GM12878 (cell line): ENCODE measurements at regions not wholly inside any gene's neighbourhood (a gene's known extent, or its start where the extent isn't known, plus 50 kb on each side); places are given as distances from the start of the nearest gene placed in this dataset.

Source experiments
- ATAC-seq: fragments of 200-7000 bp; cut with Tn5 transposase; 3 replicates; pipeline ENCODE4 v1.9.1; 2020; ENCODE audit warnings: mild to moderate bottlenecking, moderate library complexity
- BruUV-seq: library from RNA; stranded (reverse); fragments of 400-500 nt; replicated peaks from 2 replicates; lab custom pipeline; 2021; lab: Mats Ljungman, UMichigan
- CTCF ChIA-PET: fragments of 300-600 bp; sonication (Branson Sonifier 250); formaldehyde crosslinking; extraction: SDS; loops from one replicate; lab custom pipeline; 2021; ENCODE audit warnings: inconsistent platforms; lab: Yijun Ruan, JAX
- POLR2A ChIA-PET: fragments of 350-600 bp; formaldehyde crosslinking; extraction: SDS; loops from one replicate; lab custom pipeline; 2021; ENCODE audit warnings: inconsistent platforms; lab: Charles Lee
- RAD21 ChIA-PET: fragments of 300-600 bp; sonication (Branson Sonifier 250); formaldehyde crosslinking; loops from one replicate; lab custom pipeline; 2023; ENCODE audit warnings: antibody characterized with exemption; ENCODE audit not compliant: unreplicated experiment; lab: Charles Lee
- SMC1A ChIA-PET: fragments of 300-600 bp; sonication (Branson Sonifier 250); formaldehyde crosslinking; loops from one replicate; lab custom pipeline; 2023; ENCODE audit not compliant: unreplicated experiment, uncharacterized antibody; lab: Charles Lee
- DNase-seq: peaks from one replicate; pipeline ENCODE4 v3.0.0-alpha.2; 2011; ENCODE audit warnings: low read depth, low spot score
- FAIRE-seq: peaks from 3 replicates; lab custom pipeline; 2011; peaks lifted over from hg19 to GRCh38; lab: Jason Lieb, UNC
- H2AFZ ChIP-seq: 2 replicates; pipeline ENCODE4 v1.6.0; 2011; ENCODE audit warnings: low read depth, low read length, control low read depth; ENCODE audit not compliant: control insufficient read depth
- H3K27ac ChIP-seq: 2 replicates; pipeline ENCODE4 v1.5.1; 2011; ENCODE audit warnings: control low read depth; ENCODE audit not compliant: control insufficient read depth, insufficient read depth
- H3K27me3 ChIP-seq, 2 experiments: replicated peaks in 1 of 2; 2 replicates each; pipeline versions ENCODE4 v1.6.0 to v1.6.1; 2011; ENCODE audit warnings: low read length in 1 of 2; ENCODE audit not compliant: control insufficient read depth in 2 of 2, insufficient read depth in 2 of 2
- H3K36me3 ChIP-seq, 2 experiments: 2 replicates each; pipeline ENCODE4 v1.5.1; 2011; ENCODE audit warnings: low read length in 1 of 2; ENCODE audit not compliant: control insufficient read depth in 2 of 2, insufficient read depth in 2 of 2
- H3K4me1 ChIP-seq: 2 replicates; pipeline ENCODE4 v1.6.1; 2011; ENCODE audit warnings: mild to moderate bottlenecking, low read length, moderate library complexity, mixed read lengths; ENCODE audit not compliant: control insufficient read depth, insufficient read depth
- H3K4me2 ChIP-seq: 2 replicates; pipeline ENCODE4 v1.6.0; 2011; ENCODE audit warnings: control low read depth; ENCODE audit not compliant: control insufficient read depth, insufficient read depth
- H3K4me3 ChIP-seq: fragments of 200-600 bp; sonication (generic); 2 replicates; pipeline ENCODE4 v1.5.1; 2016
- H3K79me2 ChIP-seq: 2 replicates; pipeline ENCODE4 v1.6.0; 2011; ENCODE audit warnings: low read length; ENCODE audit not compliant: control insufficient read depth, insufficient read depth
- H3K9ac ChIP-seq: 2 replicates; pipeline ENCODE4 v1.8.0; 2011; ENCODE audit warnings: low read length, control low read depth, mixed read lengths; ENCODE audit not compliant: control insufficient read depth, insufficient read depth
- H3K9me3 ChIP-seq: replicated peaks from 3 replicates; pipeline ENCODE4 v1.5.1; 2011; ENCODE audit warnings: mild to moderate bottlenecking, low read length; ENCODE audit not compliant: control insufficient read depth, insufficient read depth
- H4K20me1 ChIP-seq: 2 replicates; pipeline ENCODE4 v1.6.0; 2011; ENCODE audit not compliant: control insufficient read depth, insufficient read depth
- GATAD2B ChIP-seq: fragments of 450-650 bp; conservative IDR thresholded peaks from 2 replicates; pipeline ENCODE4 v1.6.1; 2017; ENCODE audit warnings: low read depth, mild to moderate bottlenecking, moderate library complexity
- SMAD1 ChIP-seq: fragments of 450-650 bp; IDR thresholded peaks from 2 replicates; pipeline ENCODE4 v1.6.1; 2018; ENCODE audit warnings: mild to moderate bottlenecking, low read depth; ENCODE audit not compliant: partially characterized antibody
- WGBS: methylation state at CpG from one replicate; pipeline ENCODE4 v1.1.6; 2016; ENCODE audit warnings: low lambda C conversion rate; ENCODE audit not compliant: insufficient replicate concordance, insufficient coverage; ENCODE audit errors: missing lambda C conversion rate; 5-methylcytosine and 5-hydroxymethylcytosine counted together
- in situ Hi-C: fragments of 300-500 bp; cut with MboI; formaldehyde crosslinking; loops from 9 replicates; pipeline ENCODE4 v1.14.3; 2018; ENCODE audit warnings: mixed read lengths
- intact Hi-C: fragments of 100-400 bp; cut with micrococcal nuclease; formaldehyde crosslinking; loops from one replicate; pipeline ENCODE4 v1.14.2; 2022; ENCODE audit not compliant: unreplicated experiment
- TF ChIP-seq, protein P1 (sequence below): IDR thresholded peaks from 2 replicates; pipeline ENCODE4 v1.6.1; 2012; ENCODE audit warnings: low read depth, low read length, improper control_type of control experiment

DNA sequence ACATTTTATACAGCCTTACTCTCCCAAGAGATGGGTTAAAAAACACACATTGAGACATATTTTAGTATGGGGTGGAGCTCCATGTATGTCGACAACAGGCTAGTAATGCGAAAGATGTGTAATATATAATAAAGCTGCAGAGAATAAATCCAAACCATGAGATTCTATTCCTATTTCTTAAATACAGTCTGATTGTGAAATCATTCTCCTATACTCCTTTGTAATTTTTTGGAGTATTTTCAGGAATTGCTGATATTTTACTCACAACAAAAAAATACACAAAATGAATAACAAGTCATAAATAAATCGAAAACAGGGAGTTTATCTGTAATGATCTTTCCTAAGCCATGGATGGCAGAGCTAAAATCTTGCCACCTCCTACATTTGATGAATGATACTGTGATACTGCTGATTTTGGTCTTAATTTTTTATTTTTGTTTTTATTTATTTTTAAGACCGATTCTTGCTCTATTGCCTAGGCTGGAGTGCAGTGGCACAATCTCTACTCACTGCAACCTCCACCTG lies 173.5 kb upstream of the KLF6 start (continued):
- no peak for TF ChIP-seq SMAD1

DNA sequence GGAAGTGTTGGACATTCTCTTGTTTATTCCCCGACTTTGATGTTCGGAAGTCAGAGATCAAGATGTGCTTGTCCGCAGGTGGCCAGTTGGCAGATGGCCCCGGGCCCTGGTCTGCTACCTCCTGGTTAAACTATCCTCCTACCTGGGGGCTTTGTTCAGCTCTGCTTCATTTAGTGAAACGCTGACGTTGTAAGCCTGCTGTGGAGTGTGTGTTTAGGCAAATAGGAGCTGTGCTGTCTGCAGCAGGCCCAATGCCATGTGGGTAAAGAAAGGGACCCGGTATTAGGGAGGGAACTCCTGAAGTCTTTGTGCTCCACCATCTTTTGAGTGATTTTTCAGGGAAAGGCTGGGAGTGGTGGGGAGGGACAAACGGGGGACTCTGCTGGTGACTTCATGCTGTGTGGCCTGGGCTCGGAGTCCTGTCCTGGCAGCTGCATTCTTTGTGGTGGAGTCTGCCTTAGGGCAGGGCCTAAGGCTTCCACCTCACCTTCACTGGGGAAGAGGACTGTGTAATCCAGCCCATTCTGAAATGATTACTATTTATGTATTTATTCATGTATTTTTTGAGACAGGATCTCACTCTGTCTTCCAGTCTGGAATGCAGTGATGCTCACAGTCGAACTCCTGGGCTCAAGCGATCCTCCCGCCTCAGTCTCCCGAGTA lies 171.1 kb upstream of the KLF6 start:
- intact Hi-C loops = no loop called here
- WGBS = 76% methylated on average over 13 of the region's 13 CpGs
- no peak for DNase-seq

More for the DNA sequence above, 171.1 kb upstream of the KLF6 start:
- POLR2A ChIA-PET = interaction anchor here (1.3 kb wide), 1 partner anchor 19 kb away, joined by 3 read pairs; no protein-coding TSS in a partner anchor
- SMC1A ChIA-PET = interaction anchor here (1.3 to 2.1 kb wide), 3 partner anchors 10 to 20 kb away, joined by 3 to 7 read pairs (median 3); no protein-coding TSS in a partner anchor
- Histone ChIP-seq H2AFZ (no peak overlapping the region), H4K20me1 (no peaks in the 10 kb centered on the region), H3K27me3 (peaks cover 0 to 2% of the 10 kb centered on the region in 2 experiments; a peak in 1 of 4 replicates), H3K79me2 (no peaks in the 10 kb centered on the region), H3K4me3 (no peak overlapping the region), H3K9me3 (no peaks in the 10 kb centered on the region), H3K4me2 (no peak overlapping the region), H3K27ac (no peak overlapping the region), H3K36me3 (no peaks in the 10 kb centered on the region), H3K9ac (no peak overlapping the region), H3K4me1 (no peaks in the 10 kb centered on the region)
- in situ Hi-C loops = no loop called here
- no peak for TF ChIP-seq GATAD2B
- TF ChIP-seq, protein P1, sequence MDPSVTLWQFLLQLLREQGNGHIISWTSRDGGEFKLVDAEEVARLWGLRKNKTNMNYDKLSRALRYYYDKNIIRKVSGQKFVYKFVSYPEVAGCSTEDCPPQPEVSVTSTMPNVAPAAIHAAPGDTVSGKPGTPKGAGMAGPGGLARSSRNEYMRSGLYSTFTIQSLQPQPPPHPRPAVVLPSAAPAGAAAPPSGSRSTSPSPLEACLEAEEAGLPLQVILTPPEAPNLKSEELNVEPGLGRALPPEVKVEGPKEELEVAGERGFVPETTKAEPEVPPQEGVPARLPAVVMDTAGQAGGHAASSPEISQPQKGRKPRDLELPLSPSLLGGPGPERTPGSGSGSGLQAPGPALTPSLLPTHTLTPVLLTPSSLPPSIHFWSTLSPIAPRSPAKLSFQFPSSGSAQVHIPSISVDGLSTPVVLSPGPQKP = no peak
- no peak for ATAC-seq
- no TSS peak for BruUV-seq
- RAD21 ChIA-PET = no interaction called here
- CTCF ChIA-PET = no interaction called here
- FAIRE-seq = no peak
